Spleen (tissue), 7 donors: ENCODE measurements at regions not wholly inside any gene's neighbourhood (a gene's known extent, or its start where the extent isn't known, plus 50 kb on each side); places are given as distances from the start of the nearest gene placed in this dataset.

Experiments used
- CTCF ChIP-seq, 11 experiments: fragments of 200-600 bp in 7 of 11; fragments of 450-650 bp in 4 of 11; sonication (generic) in 4 of 11; IDR thresholded peaks in 8 of 11; conservative IDR thresholded peaks in 3 of 11; 1 replicate in 7 of 11; 2 replicates in 4 of 11; pipeline versions ENCODE4 v1.4.0 to v1.8.0; 2016 to 2021; ENCODE audit warnings: antibody characterized with exemption in 11 of 11, inconsistent platforms in 4 of 11, mild to moderate bottlenecking in 1 of 11
- POLR2A ChIP-seq, 3 donors: fragments of 450-650 bp; IDR thresholded peaks; one replicate each; pipeline ENCODE4 v1.5.1; 2017; ENCODE audit warnings: antibody characterized with exemption in 3 of 3, mild to moderate bottlenecking in 1 of 3
- POLR2AphosphoS5 ChIP-seq, 3 donors: sonication (generic); formaldehyde crosslinking; IDR thresholded peaks; one replicate each; pipeline ENCODE4 v1.5.1; 2017; ENCODE audit warnings: antibody characterized with exemption in 3 of 3
- donor health status: DM: no; HTN: no; CAD: no; lungs with moderate emphysema.
- donor health status: DM: no; HTN: no; CAD: no.
- donor health status: DM: no; HTN: no; CAD: no.

GRCh38 chr16:77076839-77077238, 114.2 kb upstream of the MON1B start:
- TF ChIP-seq CTCF (IDR thresholded peaks at IDR 0.05 in 8 of 11, conservative IDR thresholded peaks at IDR 0.05 in 3 of 11) (no peak), POLR2AphosphoS5 (IDR thresholded peaks at IDR 0.05) (no peak), POLR2A (IDR thresholded peaks at IDR 0.05) (no peak)
